HepG2 (cell line): ENCODE measurements at regions not wholly inside any gene's neighbourhood (a gene's known extent, or its start where the extent isn't known, plus 50 kb on each side); places are given as distances from the start of the nearest gene placed in this dataset.

Experiments
- EP300 ChIP-seq, 3 experiments: sonication (generic) in 1 of 3; formaldehyde crosslinking in 1 of 3; IDR thresholded peaks; 2 replicates each; pipeline versions ENCODE4 v1.5.1 to v1.6.1; 2011 to 2020; ENCODE audit warnings: low read depth in 2 of 3, low read length in 2 of 3, borderline replicate concordance in 1 of 3, improper control_type of control experiment in 1 of 3, mild to moderate bottlenecking in 1 of 3, missing genetic modification reagents in 1 of 3, moderate library complexity in 1 of 3
- EZH2 ChIP-seq: conservative IDR thresholded peaks from 2 replicates; pipeline ENCODE4 v1.6.1; 2012; ENCODE audit warnings: mild to moderate bottlenecking, low read depth, low read length, moderate library complexity
- HMG20A ChIP-seq: IDR thresholded peaks from 2 replicates; pipeline ENCODE4 v1.6.1; 2016; ENCODE audit warnings: borderline replicate concordance
- HNRNPK ChIP-seq: fragments of 200-400 bp; formaldehyde crosslinking; IDR thresholded peaks from 2 replicates; pipeline ENCODE4 v1.6.1; 2018; ENCODE audit warnings: low read length, low read depth, moderate library complexity, mild to moderate bottlenecking; ENCODE audit not compliant: poor library complexity, severe bottlenecking
- HNRNPUL1 ChIP-seq: fragments of 200-400 bp; formaldehyde crosslinking; IDR thresholded peaks from 2 replicates; pipeline ENCODE4 v1.6.1; 2017; ENCODE audit warnings: low read depth, mild to moderate bottlenecking, low read length, moderate library complexity
- NCOA1 ChIP-seq: sonication (generic); formaldehyde crosslinking; IDR thresholded peaks from 2 replicates; pipeline ENCODE4 v1.9.0; 2021; ENCODE audit warnings: missing genetic modification reagents
- NR0B2 ChIP-seq: sonication (generic); formaldehyde crosslinking; IDR thresholded peaks from 2 replicates; pipeline ENCODE4 v1.4.0; 2020; ENCODE audit warnings: mild to moderate bottlenecking, missing genetic modification reagents
- PCBP2 ChIP-seq: fragments of 200-400 bp; formaldehyde crosslinking; optimal IDR thresholded peaks from 2 replicates; pipeline ENCODE3; 2018; ENCODE audit warnings: low read length, low read depth; ENCODE audit not compliant: poor library complexity, severe bottlenecking
- PHF5A ChIP-seq: IDR thresholded peaks from one replicate; pipeline ENCODE4 v1.6.1; 2018; ENCODE audit warnings: low read depth, missing genetic modification reagents; ENCODE audit not compliant: unreplicated experiment
- POGZ ChIP-seq: sonication (generic); formaldehyde crosslinking; IDR thresholded peaks from 2 replicates; pipeline ENCODE4 v1.4.0; 2020; ENCODE audit warnings: mild to moderate bottlenecking, missing genetic modification reagents
- SIN3B ChIP-seq: fragments of 150-350 bp; IDR thresholded peaks from 2 replicates; pipeline ENCODE4 v1.6.1; 2014; ENCODE audit warnings: low read length
- ZNF501 ChIP-seq: sonication (generic); formaldehyde crosslinking; IDR thresholded peaks from 2 replicates; pipeline ENCODE4 v1.5.1; 2020; ENCODE audit warnings: mild to moderate bottlenecking, moderate library complexity, missing genetic modification reagents
- ZNF660 ChIP-seq: sonication (generic); formaldehyde crosslinking; IDR thresholded peaks from 2 replicates; pipeline ENCODE4 v1.5.1; 2020; ENCODE audit warnings: mild to moderate bottlenecking, low read depth, missing genetic modification reagents, borderline replicate concordance
- TF ChIP-seq, protein P1 (sequence below): sonication (generic); formaldehyde crosslinking; conservative IDR thresholded peaks from 2 replicates; pipeline ENCODE4 v1.5.0; 2020; ENCODE audit warnings: missing genetic modification reagents
- TF ChIP-seq, protein P2 (sequence below): sonication (generic); formaldehyde crosslinking; IDR thresholded peaks from 2 replicates; pipeline ENCODE4 v1.4.0; 2020; ENCODE audit warnings: mild to moderate bottlenecking, missing genetic modification reagents, borderline replicate concordance
- TF ChIP-seq, protein P3 (sequence below): sonication (generic); formaldehyde crosslinking; IDR thresholded peaks from 2 replicates; pipeline ENCODE4 v1.5.0; 2020; ENCODE audit warnings: mild to moderate bottlenecking, missing genetic modification reagents
- TF ChIP-seq, protein P4 (sequence below): sonication (generic); formaldehyde crosslinking; IDR thresholded peaks from 2 replicates; pipeline ENCODE4 v1.4.0; 2020; ENCODE audit warnings: missing genetic modification reagents

- TF ChIP-seq, protein P1, sequence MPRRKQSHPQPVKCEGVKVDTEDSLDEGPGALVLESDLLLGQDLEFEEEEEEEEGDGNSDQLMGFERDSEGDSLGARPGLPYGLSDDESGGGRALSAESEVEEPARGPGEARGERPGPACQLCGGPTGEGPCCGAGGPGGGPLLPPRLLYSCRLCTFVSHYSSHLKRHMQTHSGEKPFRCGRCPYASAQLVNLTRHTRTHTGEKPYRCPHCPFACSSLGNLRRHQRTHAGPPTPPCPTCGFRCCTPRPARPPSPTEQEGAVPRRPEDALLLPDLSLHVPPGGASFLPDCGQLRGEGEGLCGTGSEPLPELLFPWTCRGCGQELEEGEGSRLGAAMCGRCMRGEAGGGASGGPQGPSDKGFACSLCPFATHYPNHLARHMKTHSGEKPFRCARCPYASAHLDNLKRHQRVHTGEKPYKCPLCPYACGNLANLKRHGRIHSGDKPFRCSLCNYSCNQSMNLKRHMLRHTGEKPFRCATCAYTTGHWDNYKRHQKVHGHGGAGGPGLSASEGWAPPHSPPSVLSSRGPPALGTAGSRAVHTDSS = no peak
- TF ChIP-seq SIN3B (no peak), POGZ (CRISPR knock-in tag) (peak; percentile 68), ZNF501 (CRISPR knock-in tag) (peak; percentile 31; the same call in 1 of the 2 replicates), EZH2 (no peak), EP300 (IDR thresholded peaks at IDR 0.05; ENCODE audit: low read depth in 2 of 2, low read length in 2 of 2) (no peak), EP300 (CRISPR knock-in tag; IDR thresholded peaks at IDR 0.05; ENCODE audit: borderline replicate concordance) (no peak), HNRNPUL1 (no peak), HNRNPK (peak; percentile 87), HMG20A (CRISPR knock-in tag) (no peak), ZNF660 (CRISPR knock-in tag) (no peak), PCBP2 (no peak), NR0B2 (CRISPR knock-in tag) (no peak), PHF5A (no peak), NCOA1 (no peak)
- TF ChIP-seq, protein P2, sequence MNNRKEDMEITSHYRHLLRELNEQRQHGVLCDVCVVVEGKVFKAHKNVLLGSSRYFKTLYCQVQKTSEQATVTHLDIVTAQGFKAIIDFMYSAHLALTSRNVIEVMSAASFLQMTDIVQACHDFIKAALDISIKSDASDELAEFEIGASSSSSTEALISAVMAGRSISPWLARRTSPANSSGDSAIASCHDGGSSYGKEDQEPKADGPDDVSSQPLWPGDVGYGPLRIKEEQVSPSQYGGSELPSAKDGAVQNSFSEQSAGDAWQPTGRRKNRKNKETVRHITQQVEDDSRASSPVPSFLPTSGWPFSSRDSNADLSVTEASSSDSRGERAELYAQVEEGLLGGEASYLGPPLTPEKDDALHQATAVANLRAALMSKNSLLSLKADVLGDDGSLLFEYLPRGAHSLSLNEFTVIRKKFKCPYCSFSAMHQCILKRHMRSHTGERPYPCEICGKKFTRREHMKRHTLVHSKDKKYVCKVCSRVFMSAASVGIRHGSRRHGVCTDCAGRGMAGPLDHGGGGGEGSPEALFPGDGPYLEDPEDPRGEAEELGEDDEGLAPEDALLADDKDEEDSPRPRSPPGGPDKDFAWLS = no peak
- TF ChIP-seq, protein P3, sequence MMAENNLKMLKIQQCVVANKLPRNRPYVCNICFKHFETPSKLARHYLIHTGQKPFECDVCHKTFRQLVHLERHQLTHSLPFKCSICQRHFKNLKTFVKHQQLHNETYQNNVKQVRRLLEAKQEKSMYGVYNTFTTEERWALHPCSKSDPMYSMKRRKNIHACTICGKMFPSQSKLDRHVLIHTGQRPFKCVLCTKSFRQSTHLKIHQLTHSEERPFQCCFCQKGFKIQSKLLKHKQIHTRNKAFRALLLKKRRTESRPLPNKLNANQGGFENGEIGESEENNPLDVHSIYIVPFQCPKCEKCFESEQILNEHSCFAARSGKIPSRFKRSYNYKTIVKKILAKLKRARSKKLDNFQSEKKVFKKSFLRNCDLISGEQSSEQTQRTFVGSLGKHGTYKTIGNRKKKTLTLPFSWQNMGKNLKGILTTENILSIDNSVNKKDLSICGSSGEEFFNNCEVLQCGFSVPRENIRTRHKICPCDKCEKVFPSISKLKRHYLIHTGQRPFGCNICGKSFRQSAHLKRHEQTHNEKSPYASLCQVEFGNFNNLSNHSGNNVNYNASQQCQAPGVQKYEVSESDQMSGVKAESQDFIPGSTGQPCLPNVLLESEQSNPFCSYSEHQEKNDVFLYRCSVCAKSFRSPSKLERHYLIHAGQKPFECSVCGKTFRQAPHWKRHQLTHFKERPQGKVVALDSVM = no peak
- TF ChIP-seq, protein P4, sequence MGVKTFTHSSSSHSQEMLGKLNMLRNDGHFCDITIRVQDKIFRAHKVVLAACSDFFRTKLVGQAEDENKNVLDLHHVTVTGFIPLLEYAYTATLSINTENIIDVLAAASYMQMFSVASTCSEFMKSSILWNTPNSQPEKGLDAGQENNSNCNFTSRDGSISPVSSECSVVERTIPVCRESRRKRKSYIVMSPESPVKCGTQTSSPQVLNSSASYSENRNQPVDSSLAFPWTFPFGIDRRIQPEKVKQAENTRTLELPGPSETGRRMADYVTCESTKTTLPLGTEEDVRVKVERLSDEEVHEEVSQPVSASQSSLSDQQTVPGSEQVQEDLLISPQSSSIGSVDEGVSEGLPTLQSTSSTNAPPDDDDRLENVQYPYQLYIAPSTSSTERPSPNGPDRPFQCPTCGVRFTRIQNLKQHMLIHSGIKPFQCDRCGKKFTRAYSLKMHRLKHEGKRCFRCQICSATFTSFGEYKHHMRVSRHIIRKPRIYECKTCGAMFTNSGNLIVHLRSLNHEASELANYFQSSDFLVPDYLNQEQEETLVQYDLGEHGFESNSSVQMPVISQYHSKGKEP (CRISPR knock-in tag) = no peak
These were observed 127.5 kb downstream of the TMEM161B start (continued) for GRCh38 chr5:88140856-88141752.
